OCI-LY1 (cell line): ENCODE measurements at regions not wholly inside any gene's neighbourhood (a gene's known extent, or its start where the extent isn't known, plus 50 kb on each side); places are given as distances from the start of the nearest gene placed in this dataset.
"Not testable (repeated sequence)": the region's sequence is repeated elsewhere in the genome, so short reads cannot be mapped to it uniquely, and the experiment has no call there.

Experiments
- H2AFZ ChIP-seq: fragments of 200-600 bp; sonication (generic), shearing (Covaris generic); 2 replicates; pipeline ENCODE4 v1.6.0; 2014; ENCODE audit warnings: antibody characterized with exemption, mild to moderate bottlenecking, low read length
- H3F3A ChIP-seq: fragments of 200-600 bp; sonication (generic), shearing (Covaris generic); 2 replicates; pipeline ENCODE4 v1.6.0; 2014; ENCODE audit warnings: mild to moderate bottlenecking, antibody characterized with exemption, low read length, moderate library complexity; ENCODE audit not compliant: insufficient read depth
- H3K27ac ChIP-seq: fragments of 200-600 bp; sonication (generic); 2 replicates; pipeline ENCODE4 v1.5.1; 2014; ENCODE audit warnings: low read length, mixed run types, mild to moderate bottlenecking, low read depth; ENCODE audit not compliant: poor library complexity, severe bottlenecking
- H3K27me3 ChIP-seq: fragments of 200-600 bp; sonication (generic); 2 replicates; pipeline ENCODE4 v1.6.0; 2014; ENCODE audit warnings: antibody characterized with exemption, mild to moderate bottlenecking, low read length, moderate library complexity; ENCODE audit not compliant: insufficient read depth
- H3K36me3 ChIP-seq: fragments of 200-600 bp; sonication (generic); 2 replicates; pipeline ENCODE4 v1.6.1; 2014; ENCODE audit warnings: mild to moderate bottlenecking, antibody characterized with exemption, low read length, moderate library complexity, mixed read lengths; ENCODE audit not compliant: insufficient read depth
- H3K4me1 ChIP-seq: fragments of 200-600 bp; sonication (generic); 2 replicates; pipeline ENCODE4 v1.5.1; 2014; ENCODE audit warnings: mild to moderate bottlenecking, low read length, moderate library complexity; ENCODE audit not compliant: insufficient read depth, severe bottlenecking
- H3K4me2 ChIP-seq: fragments of 200-600 bp; sonication (generic), shearing (Covaris generic); 2 replicates; pipeline ENCODE4 v1.6.1; 2014; ENCODE audit warnings: low read length
- H3K4me3 ChIP-seq: fragments of 200-600 bp; sonication (generic); 2 replicates; pipeline ENCODE4 v1.5.1; 2014; ENCODE audit warnings: low read length, low read depth, mild to moderate bottlenecking, mixed read lengths; ENCODE audit not compliant: poor library complexity, severe bottlenecking
- H3K79me2 ChIP-seq: fragments of 200-600 bp; shearing (Covaris generic); 2 replicates; pipeline ENCODE4 v1.6.1; 2016; ENCODE audit warnings: mixed run types, low read length, mixed read lengths; ENCODE audit not compliant: insufficient read depth
- H3K9ac ChIP-seq: fragments of 200-600 bp; sonication (generic), shearing (Covaris generic); 2 replicates; pipeline ENCODE4 v1.6.1; 2014; ENCODE audit warnings: mild to moderate bottlenecking, low read length, mixed read lengths
- H3K9me2 ChIP-seq: fragments of 200-600 bp; sonication (generic), shearing (Covaris generic); 2 replicates; pipeline ENCODE4 v1.6.1; 2014; ENCODE audit warnings: low read depth, mild to moderate bottlenecking, low read length, mixed read lengths
- H3K9me3 ChIP-seq: fragments of 200-600 bp; shearing (Covaris generic); 2 replicates; pipeline ENCODE4 v1.6.1; 2014; ENCODE audit warnings: low read length, mixed read lengths
- H4K20me1 ChIP-seq: fragments of 200-600 bp; sonication (generic), shearing (Covaris generic); 2 replicates; pipeline ENCODE4 v1.6.0; 2016; ENCODE audit warnings: mild to moderate bottlenecking, low read length; ENCODE audit not compliant: insufficient read depth

DNA sequence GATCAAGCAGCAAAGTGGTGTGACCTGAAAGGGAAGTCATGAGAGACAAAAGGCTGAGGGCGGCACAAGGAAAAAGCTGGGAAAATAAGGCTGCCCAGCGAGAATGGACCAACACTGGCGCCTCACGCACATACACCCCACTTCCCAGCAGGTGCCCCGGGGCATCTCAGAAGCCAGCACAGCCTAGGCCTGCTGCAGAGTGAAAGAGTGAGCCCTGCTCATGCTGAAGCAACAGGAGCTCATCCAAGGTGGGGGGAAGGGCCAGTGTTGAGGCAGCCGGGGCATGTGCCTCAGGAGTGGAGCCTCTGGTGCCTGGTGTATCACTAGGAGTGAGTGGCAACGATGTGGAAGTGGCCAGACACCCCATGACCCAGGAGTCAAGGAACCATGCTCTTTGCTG is 158.8 kb downstream of the SPATA31A6 start:
- not testable (repeated sequence) for H3K36me3 ChIP-seq, H3F3A ChIP-seq, H3K27me3 ChIP-seq, H2AFZ ChIP-seq, H3K4me2 ChIP-seq, H3K9ac ChIP-seq, H3K4me3 ChIP-seq, H3K4me1 ChIP-seq, H4K20me1 ChIP-seq, H3K9me2 ChIP-seq, H3K9me3 ChIP-seq, H3K79me2 ChIP-seq, H3K27ac ChIP-seq

GRCh38 chr9:42344508-42344907 is 161.0 kb downstream of the SPATA31A6 start:
- not testable (repeated sequence) for H3K9me3 ChIP-seq, H2AFZ ChIP-seq, H3K4me1 ChIP-seq, H3K27ac ChIP-seq, H3F3A ChIP-seq, H3K27me3 ChIP-seq, H3K79me2 ChIP-seq, H3K9ac ChIP-seq, H3K4me3 ChIP-seq, H3K36me3 ChIP-seq, H4K20me1 ChIP-seq, H3K9me2 ChIP-seq, H3K4me2 ChIP-seq

DNA sequence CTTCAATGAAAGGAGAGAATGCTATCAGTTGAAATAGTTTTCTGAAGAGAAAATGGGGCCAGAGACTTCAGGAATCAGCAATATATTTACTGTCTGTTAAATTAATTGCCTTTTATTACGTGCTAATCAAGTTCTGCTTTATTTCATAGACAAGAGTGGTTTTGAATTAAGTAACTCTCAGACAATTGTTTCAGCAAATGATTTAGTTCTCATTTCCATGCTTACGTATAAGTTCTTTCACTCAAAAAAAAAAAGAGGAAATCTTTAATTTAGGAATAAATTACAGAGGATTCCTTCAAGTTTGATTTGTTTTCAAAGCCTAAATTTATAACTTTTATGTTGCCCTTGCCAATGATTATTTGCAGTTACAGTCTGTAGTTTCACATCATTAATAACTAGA is 163.5 kb downstream of the SPATA31A6 start:
- not testable (repeated sequence) for H3K27ac ChIP-seq, H3K4me2 ChIP-seq, H3K4me3 ChIP-seq, H3K27me3 ChIP-seq, H3K9me2 ChIP-seq, H3K36me3 ChIP-seq, H4K20me1 ChIP-seq, H3K4me1 ChIP-seq, H3F3A ChIP-seq, H3K9ac ChIP-seq, H3K79me2 ChIP-seq, H2AFZ ChIP-seq, H3K9me3 ChIP-seq

- H3K9me3 ChIP-seq, H3K27me3 ChIP-seq, H3K4me3 ChIP-seq, H3K36me3 ChIP-seq, H4K20me1 ChIP-seq, H3K27ac ChIP-seq, H3K9ac ChIP-seq, H3K4me1 ChIP-seq, H3K79me2 ChIP-seq, H3K4me2 ChIP-seq, H3F3A ChIP-seq, H2AFZ ChIP-seq, H3K9me2 ChIP-seq: not testable (repeated sequence)
These were observed 165.7 kb downstream of the SPATA31A6 start for GRCh38 chr9:42349181-42349580.

GRCh38 chr9:42350412-42350811 is 167.0 kb downstream of the SPATA31A6 start:
- not testable (repeated sequence) for H3K4me3 ChIP-seq, H3K9me2 ChIP-seq, H3K4me2 ChIP-seq, H3F3A ChIP-seq, H2AFZ ChIP-seq, H3K4me1 ChIP-seq, H3K27ac ChIP-seq, H3K27me3 ChIP-seq, H3K79me2 ChIP-seq, H3K9ac ChIP-seq, H3K36me3 ChIP-seq, H3K9me3 ChIP-seq, H4K20me1 ChIP-seq

GRCh38 chr9:42357604-42358373 is 174.3 kb downstream of the SPATA31A6 start:
- not testable (repeated sequence) for H4K20me1 ChIP-seq, H3K4me3 ChIP-seq, H3F3A ChIP-seq, H3K9me3 ChIP-seq, H3K4me1 ChIP-seq, H3K79me2 ChIP-seq, H3K4me2 ChIP-seq, H3K9me2 ChIP-seq, H2AFZ ChIP-seq, H3K27me3 ChIP-seq, H3K9ac ChIP-seq, H3K36me3 ChIP-seq, H3K27ac ChIP-seq

GRCh38 chr9:42358626-42359247 is 175.3 kb downstream of the SPATA31A6 start:
- H3K9me3 ChIP-seq, H2AFZ ChIP-seq, H3K9me2 ChIP-seq, H4K20me1 ChIP-seq, H3K79me2 ChIP-seq, H3K4me1 ChIP-seq, H3K9ac ChIP-seq, H3K36me3 ChIP-seq, H3K4me3 ChIP-seq, H3F3A ChIP-seq, H3K27ac ChIP-seq, H3K4me2 ChIP-seq, H3K27me3 ChIP-seq: not testable (repeated sequence)
